ENCODE measurements at regions not wholly inside any gene's neighbourhood (a gene's known extent, or its start where the extent isn't known, plus 50 kb on each side); places are given as distances from the start of the nearest gene placed in this dataset.

DNA sequence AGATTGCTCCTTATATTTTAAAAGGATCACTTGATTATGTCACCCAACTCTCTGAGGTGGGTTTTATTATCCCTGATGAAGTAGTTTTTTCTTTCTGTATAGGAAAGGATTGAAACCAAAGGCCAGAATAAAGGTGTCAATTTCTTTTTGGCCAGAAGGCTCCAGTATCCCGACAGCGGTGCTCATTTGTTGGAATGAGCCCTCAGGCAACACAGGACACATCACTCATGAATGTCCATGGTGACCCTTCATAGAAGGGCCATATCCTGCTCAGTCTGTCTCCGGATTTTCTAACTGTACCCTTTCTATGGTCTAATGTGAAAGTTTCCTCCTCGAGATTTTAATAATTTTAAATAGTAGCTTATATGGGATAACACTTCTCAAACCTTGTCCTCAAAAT is 171.3 kb upstream of the USP24 start:
- BruUV-seq (replicated peaks): no TSS peak
- Histone ChIP-seq H3K27ac (ENCODE audit: extremely low read length, insufficient read depth, low read length) (no peak overlapping the region), H3K9me3 (ENCODE audit: low read length) (no peaks in the 10 kb centered on the region), H3K27me3 (ENCODE audit: control insufficient read depth in 1 of 2, insufficient read depth in 2 of 2, low read length in 2 of 2) (peaks cover 0 to 1% of the 10 kb centered on the region in 2 experiments; a peak in 2 of 5 replicates), H3K9ac (ENCODE audit: insufficient read depth, low read depth, low read length) (no peak overlapping the region), H2AFZ (ENCODE audit: low read length) (no peak overlapping the region), H3K4me3 (replicated peaks in 1 of 3; ENCODE audit: insufficient read depth in 1 of 3, low read depth in 2 of 3, low read length in 3 of 3) (no peak overlapping the region), H3K36me3 (replicated peaks in 1 of 2; ENCODE audit: control insufficient read depth in 1 of 2, insufficient read depth in 2 of 2, low read length in 2 of 2) (no peaks in the 10 kb centered on the region), H3K4me2 (ENCODE audit: low read depth, low read length) (no peak overlapping the region), H3K79me2 (ENCODE audit: insufficient read depth, low read length) (no peaks in the 10 kb centered on the region), H4K20me1 (ENCODE audit: insufficient read depth, low read length) (no peaks in the 10 kb centered on the region), H3K4me1 (ENCODE audit: insufficient read depth, low read length) (no peaks in the 10 kb centered on the region; the same call in 1 of the 2 replicates)
- ChIA-PET POLR2A (no interaction called here), CTCF (ENCODE audit: low intra/inter-chr PET ratio, low total read pairs) (no interaction called here)
- DNase-seq (ENCODE audit: low spot score) (no peak), FAIRE-seq (no peak), ATAC-seq (no peak)
- intact Hi-C loops (cut with micrococcal nuclease; ENCODE audit: unreplicated experiment) (no loop called here), in situ Hi-C loops (cut with HindIII; ENCODE audit: extremely low pct_ligation_motif_present, low pct_unique_long_range_greater_than_20kb) (no loop called here)
- 19% methylated on average over 4 of the region's 4 CpGs for WGBS (ENCODE audit: low lambda C conversion rate)
- TF ChIP-seq KLF6 (CRISPR knock-in tag; IDR thresholded peaks at IDR 0.05) (no peak), ZNF263 (CRISPR knock-in tag; IDR thresholded peaks at IDR 0.05) (no peak), KDM2A (CRISPR knock-in tag; IDR thresholded peaks at IDR 0.05; ENCODE audit: borderline replicate concordance, low read depth) (no peak), ONECUT2 (CRISPR knock-in tag; IDR thresholded peaks at IDR 0.05) (no peak), MTF2 (CRISPR knock-in tag; IDR thresholded peaks at IDR 0.05; ENCODE audit: borderline replicate concordance) (no peak)
- TF ChIP-seq, protein P1, sequence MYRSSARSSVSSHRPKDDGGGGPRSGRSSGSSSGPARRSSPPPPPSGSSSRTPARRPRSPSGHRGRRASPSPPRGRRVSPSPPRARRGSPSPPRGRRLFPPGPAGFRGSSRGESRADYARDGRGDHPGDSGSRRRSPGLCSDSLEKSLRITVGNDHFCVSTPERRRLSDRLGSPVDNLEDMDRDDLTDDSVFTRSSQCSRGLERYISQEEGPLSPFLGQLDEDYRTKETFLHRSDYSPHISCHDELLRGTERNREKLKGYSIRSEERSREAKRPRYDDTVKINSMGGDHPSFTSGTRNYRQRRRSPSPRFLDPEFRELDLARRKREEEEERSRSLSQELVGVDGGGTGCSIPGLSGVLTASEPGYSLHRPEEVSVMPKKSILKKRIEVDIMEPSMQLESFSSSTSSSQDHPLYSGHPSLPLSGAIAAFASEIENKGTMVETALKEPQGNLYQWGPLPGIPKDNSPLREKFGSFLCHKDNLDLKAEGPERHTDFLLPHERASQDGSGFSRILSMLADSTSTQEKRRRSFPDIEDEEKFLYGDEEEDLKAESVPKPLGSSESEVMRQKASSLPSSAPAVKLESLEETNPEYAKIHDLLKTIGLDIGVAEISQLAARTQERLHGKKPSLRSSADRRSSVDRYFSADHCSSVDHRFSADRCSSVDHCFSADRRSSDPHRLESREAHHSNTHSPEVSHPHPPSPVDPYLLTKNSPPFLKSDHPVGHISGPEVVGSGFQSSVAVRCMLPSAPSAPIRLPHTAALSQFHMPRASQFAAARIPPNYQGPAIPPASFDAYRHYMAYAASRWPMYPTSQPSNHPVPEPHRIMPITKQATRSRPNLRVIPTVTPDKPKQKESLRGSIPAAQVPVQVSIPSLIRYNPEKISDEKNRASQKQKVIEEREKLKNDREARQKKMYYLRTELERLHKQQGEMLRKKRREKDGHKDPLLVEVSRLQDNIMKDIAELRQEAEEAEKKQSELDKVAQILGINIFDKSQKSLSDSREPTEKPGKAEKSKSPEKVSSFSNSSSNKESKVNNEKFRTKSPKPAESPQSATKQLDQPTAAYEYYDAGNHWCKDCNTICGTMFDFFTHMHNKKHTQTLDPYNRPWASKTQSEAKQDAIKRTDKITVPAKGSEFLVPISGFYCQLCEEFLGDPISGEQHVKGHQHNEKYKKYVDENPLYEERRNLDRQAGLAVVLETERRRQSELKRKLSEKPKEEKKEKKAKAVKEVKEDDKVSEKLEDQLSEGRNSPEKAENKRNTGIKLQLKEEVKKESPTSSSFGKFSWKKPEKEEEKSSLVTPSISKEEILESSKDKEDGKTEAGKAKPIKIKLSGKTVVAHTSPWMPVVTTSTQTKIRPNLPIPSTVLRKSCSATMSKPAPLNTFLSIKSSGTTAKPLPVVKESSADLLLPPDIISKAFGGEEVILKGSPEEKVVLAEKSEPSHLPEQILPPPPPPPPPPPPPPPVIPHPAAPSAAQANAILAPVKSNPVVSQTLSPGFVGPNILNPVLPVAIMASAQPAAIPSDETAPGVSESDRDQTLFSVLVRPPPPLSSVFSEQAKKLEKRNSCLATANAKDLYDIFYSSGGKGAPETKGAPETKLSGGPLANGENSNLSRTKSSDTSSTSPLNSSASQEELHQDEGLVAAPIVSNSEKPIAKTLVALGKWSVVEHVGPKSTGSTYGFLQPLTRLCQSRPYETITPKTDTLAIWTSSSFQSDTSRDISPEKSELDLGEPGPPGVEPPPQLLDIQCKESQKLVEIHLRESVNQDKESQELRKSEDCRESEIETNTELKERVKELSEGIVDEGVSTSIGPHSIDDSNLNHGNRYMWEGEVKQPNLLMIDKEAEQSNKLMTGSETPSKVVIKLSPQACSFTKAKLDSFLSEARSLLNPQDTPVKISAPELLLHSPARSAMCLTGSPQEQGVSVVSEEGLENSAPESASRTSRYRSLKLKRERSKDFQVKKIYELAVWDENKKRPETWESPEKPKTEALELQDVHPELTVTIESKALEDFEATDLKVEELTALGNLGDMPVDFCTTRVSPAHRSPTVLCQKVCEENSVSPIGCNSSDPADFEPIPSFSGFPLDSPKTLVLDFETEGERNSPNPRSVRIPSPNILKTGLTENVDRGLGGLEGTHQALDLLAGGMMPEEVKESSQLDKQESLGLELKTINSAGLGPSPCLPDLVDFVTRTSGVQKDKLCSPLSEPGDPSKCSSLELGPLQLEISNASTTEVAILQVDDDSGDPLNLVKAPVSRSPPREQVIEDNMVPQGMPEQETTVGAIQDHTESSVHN (CRISPR knock-in tag; IDR thresholded peaks at IDR 0.05): no peak
